HG03064 (cell line): ENCODE measurements at regions not wholly inside any gene's neighbourhood (a gene's known extent, or its start where the extent isn't known, plus 50 kb on each side); places are given as distances from the start of the nearest gene placed in this dataset.
"Not testable (repeated sequence)": the region's sequence is repeated elsewhere in the genome, so short reads cannot be mapped to it uniquely, and the experiment has no call there.

Source experiments
- ATAC-seq: cut with Tn5 transposase; IDR thresholded peaks from one replicate; pipeline ENCODE4 v1.9.1; 2021; ENCODE audit warnings: low read depth; ENCODE audit not compliant: unreplicated experiment

GRCh38 chr4:57309658-57310057, 199.5 kb upstream of the IGFBP7 start:
- no peak for ATAC-seq

- ATAC-seq = no peak
Measured at GRCh38 chr4:57308301-57308700, 198.1 kb upstream of the IGFBP7 start.

GRCh38 chr4:57305836-57306235, 195.7 kb upstream of the IGFBP7 start:
- ATAC-seq = no peak

GRCh38 chr4:57303012-57303751, 193.0 kb upstream of the IGFBP7 start:
- no peak for ATAC-seq

GRCh38 chr4:57300300-57300699, 190.1 kb upstream of the IGFBP7 start:
- ATAC-seq = not testable (repeated sequence)

GRCh38 chr4:57291911-57292310, 181.7 kb upstream of the IGFBP7 start:
- no peak for ATAC-seq

GRCh38 chr4:57287687-57288604, 177.8 kb upstream of the IGFBP7 start:
- no peak for ATAC-seq

GRCh38 chr4:57282933-57283310, 172.7 kb upstream of the IGFBP7 start:
- no peak for ATAC-seq

GRCh38 chr4:57280481-57280880, 170.3 kb upstream of the IGFBP7 start:
- no peak for ATAC-seq

GRCh38 chr4:57278780-57279179, 168.6 kb upstream of the IGFBP7 start:
- no peak for ATAC-seq

- ATAC-seq = no peak
Measured at GRCh38 chr4:57274082-57274481, 163.9 kb upstream of the IGFBP7 start.

- no peak for ATAC-seq
Measured at GRCh38 chr4:57270346-57270745, 160.2 kb upstream of the IGFBP7 start.

- no peak for ATAC-seq
Measured at GRCh38 chr4:57265831-57266582, 155.8 kb upstream of the IGFBP7 start.

GRCh38 chr4:57254754-57255153, 144.6 kb upstream of the IGFBP7 start:
- ATAC-seq = no peak

- ATAC-seq = no peak
Measured at GRCh38 chr4:57249083-57249482, 138.9 kb upstream of the IGFBP7 start.

- ATAC-seq = no peak
Measured at GRCh38 chr4:57243076-57243475, 132.9 kb upstream of the IGFBP7 start.

- no peak for ATAC-seq
Measured at GRCh38 chr4:57234252-57234775, 124.1 kb upstream of the IGFBP7 start.

GRCh38 chr4:57233386-57233785, 123.2 kb upstream of the IGFBP7 start:
- ATAC-seq = no peak

GRCh38 chr4:57231781-57232180, 121.6 kb upstream of the IGFBP7 start:
- ATAC-seq = no peak

- no peak for ATAC-seq
Measured at GRCh38 chr4:57220734-57221133, 110.5 kb upstream of the IGFBP7 start.

GRCh38 chr4:57220172-57220571, 110.0 kb upstream of the IGFBP7 start:
- no peak for ATAC-seq
